Activated B cell treated with CpG ODN at 0.5 μM for 24 hours (primary cell): ENCODE measurements at regions not wholly inside any gene's neighbourhood (a gene's known extent, or its start where the extent isn't known, plus 50 kb on each side); places are given as distances from the start of the nearest gene placed in this dataset.

Experiments
- ATAC-seq: fragments of 200-7000 bp; cut with Tn5 transposase; one replicate; pipeline ENCODE4 v1.10.0; 2021; ENCODE audit warnings: low read depth, mild to moderate bottlenecking, moderate library complexity
- CTCF ChIA-PET: fragments of 350-600 bp; sonication (Branson Sonifier 250); formaldehyde crosslinking; loops from one replicate; lab custom pipeline; 2021; ENCODE audit warnings: antibody characterized with exemption; lab: Charles Lee
- POLR2A ChIA-PET: fragments of 350-600 bp; sonication (Branson Sonifier 250); formaldehyde crosslinking; loops from one replicate; lab custom pipeline; 2021; ENCODE audit warnings: antibody characterized with exemption; lab: Charles Lee
- DNase-seq: peaks from one replicate; pipeline ENCODE4 v3.0.0; 2022
- H3K27ac Mint-ChIP-seq: one replicate; pipeline ENCODE4 v1.8.0; 2020; ENCODE audit warnings: mixed read lengths
- H3K27me3 Mint-ChIP-seq: one replicate; pipeline ENCODE4 v1.8.0; 2021; ENCODE audit warnings: mixed read lengths
- H3K36me3 Mint-ChIP-seq: one replicate; pipeline ENCODE4 v1.8.0; 2021; ENCODE audit warnings: low read depth, mixed read lengths
- H3K4me1 Mint-ChIP-seq: one replicate; pipeline ENCODE4 v1.8.0; 2021; ENCODE audit warnings: mixed read lengths
- H3K4me3 Mint-ChIP-seq: one replicate; pipeline ENCODE4 v1.8.0; 2020; ENCODE audit warnings: mild to moderate bottlenecking, mixed read lengths
- H3K9me3 Mint-ChIP-seq: one replicate; pipeline ENCODE4 v1.8.0; 2020; ENCODE audit warnings: mixed read lengths
- CTCF ChIP-seq: fragments of 200-600 bp; IDR thresholded peaks from one replicate; pipeline ENCODE4 v1.8.0; 2022; ENCODE audit warnings: antibody characterized with exemption, mild to moderate bottlenecking
- intact Hi-C: fragments of 100-400 bp; cut with micrococcal nuclease; formaldehyde crosslinking; loops from one replicate; pipeline ENCODE4 v1.15.1; 2024

DNA sequence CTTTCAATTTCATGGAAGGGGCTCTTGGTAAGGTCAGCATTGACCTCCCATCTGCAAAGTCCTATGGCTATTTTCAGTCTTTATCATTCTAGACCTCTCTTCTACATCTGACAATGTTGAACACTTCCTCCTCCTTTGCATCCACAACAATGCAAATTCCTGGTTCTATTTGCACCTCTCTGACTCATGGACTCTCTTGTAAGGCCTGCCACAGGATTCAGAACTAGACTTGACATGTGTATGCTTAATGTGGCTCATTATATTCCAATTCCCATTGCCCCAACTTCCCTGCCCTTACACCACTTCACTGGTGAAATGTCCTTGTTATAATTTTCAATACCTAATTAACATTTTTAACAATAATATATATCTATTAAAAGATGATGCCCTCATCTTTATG is 314.3 kb upstream of the FGF13 start:
- H3K4me1 Mint-ChIP-seq = no peaks in the 10 kb centered on the region
- no peak for TF ChIP-seq CTCF
- DNase-seq (no peak), ATAC-seq (no peak)
- POLR2A ChIA-PET = no interaction called here
- CTCF ChIA-PET = no interaction called here
- H3K9me3 Mint-ChIP-seq = no peaks in the 10 kb centered on the region
- intact Hi-C loops = no loop called here
- no peak overlapping the region for H3K27ac Mint-ChIP-seq
- H3K36me3 Mint-ChIP-seq = no peaks in the 10 kb centered on the region
- H3K27me3 Mint-ChIP-seq = no peaks in the 10 kb centered on the region
- no peak overlapping the region for H3K4me3 Mint-ChIP-seq

- no peaks in the 10 kb centered on the region for H3K36me3 Mint-ChIP-seq
- DNase-seq (no peak), ATAC-seq (no peak)
- no peaks in the 10 kb centered on the region for H3K4me1 Mint-ChIP-seq
- ChIA-PET CTCF (no interaction called here), POLR2A (interaction anchor here (0.6 kb wide), 1 partner anchor 1334 kb away, joined by 3 read pairs; no protein-coding TSS in a partner anchor)
- H3K4me3 Mint-ChIP-seq = no peak overlapping the region
- no peak for TF ChIP-seq CTCF
- H3K27me3 Mint-ChIP-seq = no peaks in the 10 kb centered on the region
- H3K27ac Mint-ChIP-seq = no peak overlapping the region
- H3K9me3 Mint-ChIP-seq = no peaks in the 10 kb centered on the region
- intact Hi-C loops = no loop called here
Measured at GRCh38 chrX:139023531-139023930, 312.0 kb upstream of the FGF13 start.

GRCh38 chrX:139020801-139021200 is 309.3 kb upstream of the FGF13 start:
- CTCF ChIA-PET = no interaction called here

GRCh38 chrX:139018436-139018835 is 306.9 kb upstream of the FGF13 start:
- no peak for TF ChIP-seq CTCF
- H3K27me3 Mint-ChIP-seq = no peaks in the 10 kb centered on the region
- peaks cover 2% of the 10 kb centered on the region for H3K9me3 Mint-ChIP-seq
- H3K36me3 Mint-ChIP-seq = no peaks in the 10 kb centered on the region
- H3K4me3 Mint-ChIP-seq = no peak overlapping the region
- ATAC-seq = no peak
- ChIA-PET CTCF (no interaction called here), POLR2A (no interaction called here)
- no peak overlapping the region for H3K27ac Mint-ChIP-seq
- intact Hi-C loops = no loop called here
- DNase-seq = no peak
- no peaks in the 10 kb centered on the region for H3K4me1 Mint-ChIP-seq

More at GRCh38 chrX:139020801-139021200, 309.3 kb upstream of the FGF13 start:
- POLR2A ChIA-PET = no interaction called here
- Mint-ChIP-seq H3K27ac (no peak overlapping the region), H3K27me3 (no peaks in the 10 kb centered on the region), H3K4me1 (no peaks in the 10 kb centered on the region), H3K9me3 (no peaks in the 10 kb centered on the region), H3K4me3 (no peak overlapping the region), H3K36me3 (no peaks in the 10 kb centered on the region)
- intact Hi-C loops = no loop called here
- DNase-seq (no peak), ATAC-seq (no peak)
- no peak for TF ChIP-seq CTCF

DNA sequence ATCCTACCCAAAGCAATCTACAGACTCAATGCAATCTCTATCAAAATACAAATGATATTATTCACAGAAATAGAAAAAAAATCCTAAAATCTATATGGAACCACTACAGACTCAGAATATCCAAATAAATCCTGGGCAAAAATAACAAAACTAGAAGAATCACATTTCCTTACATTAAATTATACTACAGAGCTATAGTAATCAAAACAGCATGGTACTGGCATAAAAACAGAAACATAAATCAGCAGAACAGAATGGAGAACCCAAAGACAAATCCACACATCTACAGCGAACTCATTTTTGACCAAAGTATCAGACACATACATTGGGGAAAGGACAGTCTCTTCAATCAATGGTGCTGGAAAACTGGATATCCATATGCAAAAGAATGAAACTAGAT is 304.1 kb upstream of the FGF13 start:
- DNase-seq (no peak), ATAC-seq (no peak)
- POLR2A ChIA-PET = no interaction called here
- Mint-ChIP-seq H3K4me3 (no peak overlapping the region), H3K9me3 (peaks cover 2% of the 10 kb centered on the region), H3K4me1 (no peaks in the 10 kb centered on the region), H3K27ac (no peak overlapping the region), H3K36me3 (no peaks in the 10 kb centered on the region), H3K27me3 (no peaks in the 10 kb centered on the region)
- intact Hi-C loops = no loop called here
- CTCF ChIA-PET = no interaction called here
- no peak for TF ChIP-seq CTCF
